Peyer's patch (tissue), 4 donors: ENCODE measurements at regions not wholly inside any gene's neighbourhood (a gene's known extent, or its start where the extent isn't known, plus 50 kb on each side); places are given as distances from the start of the nearest gene placed in this dataset.

Experiments used
- CTCF ChIP-seq, 6 experiments: fragments of 450-650 bp in 4 of 6; fragments of 200-600 bp in 2 of 6; sonication (generic) in 1 of 6; IDR thresholded peaks; one replicate each; pipeline ENCODE4 v1.5.1; 2017 to 2019; ENCODE audit warnings: antibody characterized with exemption in 6 of 6, mild to moderate bottlenecking in 3 of 6, moderate library complexity in 1 of 6
- POLR2A ChIP-seq, 2 donors: fragments of 450-650 bp; IDR thresholded peaks; one replicate each; pipeline ENCODE4 v1.5.1; 2017; ENCODE audit warnings: antibody characterized with exemption in 2 of 2, mild to moderate bottlenecking in 2 of 2, moderate library complexity in 2 of 2

GRCh38 chrX:95318882-95319281, 1365.8 kb upstream of the DIAPH2 start:
- TF ChIP-seq CTCF (IDR thresholded peaks at IDR 0.05) (no peak), POLR2A (IDR thresholded peaks at IDR 0.05) (no peak)
